ENCODE measurements at regions not wholly inside any gene's neighbourhood (a gene's known extent, or its start where the extent isn't known, plus 50 kb on each side); places are given as distances from the start of the nearest gene placed in this dataset.

DNA sequence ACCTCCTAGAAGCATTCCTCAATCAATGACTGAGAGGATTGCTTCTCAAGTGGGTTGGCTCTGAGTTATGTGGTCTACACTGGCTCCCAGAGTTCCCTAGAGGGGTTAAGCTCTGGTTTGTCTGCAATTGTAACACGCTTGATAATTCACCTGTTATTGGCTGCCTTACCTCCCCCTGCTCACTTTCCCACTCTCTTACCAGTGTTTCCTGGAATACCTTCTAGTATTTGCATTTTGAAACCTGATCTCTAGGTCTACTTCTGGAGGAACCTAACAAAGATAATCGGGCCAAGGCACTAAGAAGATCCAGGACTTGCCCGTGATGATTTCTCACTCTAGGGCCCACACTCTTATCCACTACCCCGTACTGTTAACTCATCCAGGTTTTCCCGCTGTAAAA lies 110.1 kb upstream of the MAP3K1 start:
- no peak for ATAC-seq (ENCODE audit: low FRiP score in 2 of 2)
- no peak overlapping the region for H3K4me3 ChIP-seq
- no peak for DNase-seq
- no peak overlapping the region for H3K27ac ChIP-seq
- WGBS, 2 donors, result 49 to 53% methylated on average over 5 of the region's 5 CpGs
- no peaks in the 10 kb centered on the region for H3K27me3 ChIP-seq
- H3K36me3 ChIP-seq, result no peaks in the 10 kb centered on the region
- TF ChIP-seq POLR2A (IDR thresholded peaks at IDR 0.05) (no peak), EP300 (IDR thresholded peaks at IDR 0.05) (no peak), POLR2AphosphoS5 (IDR thresholded peaks at IDR 0.05) (no peak), CTCF (IDR thresholded peaks at IDR 0.05) (no peak)
- no peaks in the 10 kb centered on the region for H3K4me1 ChIP-seq
- H3K9me3 ChIP-seq, result no peaks in the 10 kb centered on the region

- H3K27me3 ChIP-seq, result no peaks in the 10 kb centered on the region
- H3K9me3 ChIP-seq, result no peaks in the 10 kb centered on the region
- WGBS, 2 donors, result 93 to 98% methylated on average over 2 of the region's 2 CpGs
- TF ChIP-seq EP300 (IDR thresholded peaks at IDR 0.05) (no peak), POLR2A (IDR thresholded peaks at IDR 0.05) (no peak), CTCF (IDR thresholded peaks at IDR 0.05) (no peak), POLR2AphosphoS5 (IDR thresholded peaks at IDR 0.05) (no peak)
- H3K36me3 ChIP-seq, result no peaks in the 10 kb centered on the region
- H3K4me1 ChIP-seq, result peaks cover 0 to 4% (median 1%) of the 10 kb centered on the region in 4 donors
- no peak for DNase-seq
- H3K4me3 ChIP-seq, result no peak overlapping the region
- H3K27ac ChIP-seq, result no peak overlapping the region
- no peak for ATAC-seq (ENCODE audit: low FRiP score in 2 of 2)
Observed at GRCh38 chr5:56703952-56704351, 111.4 kb upstream of the MAP3K1 start.

DNA sequence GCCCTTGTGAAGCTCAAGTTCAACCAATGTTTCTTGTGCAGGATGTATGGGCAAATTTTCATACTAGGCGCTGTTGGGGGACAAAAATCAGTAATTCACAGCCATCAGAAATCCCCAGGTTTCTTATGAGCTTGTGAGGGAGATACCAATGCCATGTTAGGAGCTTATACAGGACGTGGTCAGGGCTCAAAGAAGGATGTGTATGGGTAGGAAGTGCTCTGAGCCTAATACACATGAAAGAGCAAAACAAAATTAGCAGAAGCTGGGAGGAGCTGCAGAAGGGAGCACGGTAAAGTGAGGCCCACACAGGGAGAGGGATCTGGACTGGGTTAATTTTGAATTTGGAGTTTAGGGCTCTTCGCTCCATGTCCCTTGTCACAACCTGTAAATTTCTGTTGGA lies 114.6 kb upstream of the MAP3K1 start:
- 72 to 91% methylated on average over 4 of the region's 4 CpGs for WGBS, 2 donors
- DNase-seq (no peak), ATAC-seq (ENCODE audit: low FRiP score in 2 of 2) (no peak)
- H3K9me3 ChIP-seq, result no peaks in the 10 kb centered on the region
- TF ChIP-seq CTCF (IDR thresholded peaks at IDR 0.05) (no peak), POLR2AphosphoS5 (IDR thresholded peaks at IDR 0.05) (no peak), POLR2A (IDR thresholded peaks at IDR 0.05) (no peak), EP300 (IDR thresholded peaks at IDR 0.05) (no peak)
- no peak overlapping the region for H3K4me3 ChIP-seq
- H3K4me1 ChIP-seq, result peaks cover 0 to 12% (median 7%) of the 10 kb centered on the region in 4 donors
- no peaks in the 10 kb centered on the region for H3K36me3 ChIP-seq
- no peaks in the 10 kb centered on the region for H3K27me3 ChIP-seq
- H3K27ac ChIP-seq, result no peak overlapping the region

DNA sequence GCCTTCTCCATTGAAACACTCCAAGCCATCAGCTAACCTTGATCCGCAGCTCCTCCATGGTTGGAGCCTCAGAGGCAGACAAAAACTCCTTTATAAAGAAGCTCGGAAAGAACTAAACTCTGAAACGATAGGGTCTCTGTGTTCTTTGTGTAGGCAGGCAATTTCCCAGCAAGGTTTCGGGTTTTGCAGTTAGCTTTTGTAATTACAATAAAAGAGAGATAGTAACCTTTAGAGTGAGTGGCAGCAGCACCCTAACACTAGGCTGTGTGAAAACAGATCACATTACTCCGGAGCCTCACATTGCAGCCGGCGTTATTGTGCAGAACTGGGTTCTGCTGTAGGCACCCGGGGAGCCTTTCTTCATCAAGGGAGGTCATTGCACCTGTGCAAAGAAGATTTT lies 115.8 kb upstream of the MAP3K1 start:
- 86 to 91% methylated on average over 8 of the region's 8 CpGs for WGBS, 2 donors
- TF ChIP-seq POLR2A (IDR thresholded peaks at IDR 0.05), result no peak
- no peak for TF ChIP-seq POLR2AphosphoS5 (IDR thresholded peaks at IDR 0.05)
- TF ChIP-seq CTCF (IDR thresholded peaks at IDR 0.05), result no peak
- TF ChIP-seq EP300 (IDR thresholded peaks at IDR 0.05), result no peak

More for the DNA sequence above, 115.8 kb upstream of the MAP3K1 start:
- no peaks in the 10 kb centered on the region for H3K9me3 ChIP-seq
- DNase-seq, result no peak
- no peaks in the 10 kb centered on the region for H3K36me3 ChIP-seq
- ATAC-seq (ENCODE audit: low FRiP score in 2 of 2), result no peak
- H3K27me3 ChIP-seq, result no peaks in the 10 kb centered on the region
- peaks cover 0 to 12% (median 7%) of the 10 kb centered on the region in 4 donors for H3K4me1 ChIP-seq
- no peak overlapping the region for H3K27ac ChIP-seq
- H3K4me3 ChIP-seq, result no peak overlapping the region

All from upper lobe of left lung (tissue), 6 donors.